Upper lobe of left lung (tissue), 6 donors: ENCODE measurements at regions not wholly inside any gene's neighbourhood (a gene's known extent, or its start where the extent isn't known, plus 50 kb on each side); places are given as distances from the start of the nearest gene placed in this dataset.

ENCODE experiments used
- ATAC-seq, 2 donors: fragments of 200-7000 bp; cut with Tn5 transposase; one replicate each; pipeline ENCODE4 v1.9.1; 2022; ENCODE audit warnings: mild to moderate bottlenecking in 2 of 2, moderate library complexity in 2 of 2; ENCODE audit not compliant: low FRiP score in 2 of 2
- DNase-seq, 2 donors: peaks; one replicate each; pipeline ENCODE4 v3.0.0-alpha.2; 2019 to 2020
- H3K27ac ChIP-seq, 4 donors: fragments of 200-600 bp; sonication (generic); one replicate each; pipeline ENCODE4 v1.5.1; 2016 to 2019
- H3K27me3 ChIP-seq, 4 donors: fragments of 200-600 bp; sonication (generic); one replicate each; pipeline ENCODE4 v1.5.1; 2017 to 2019
- H3K36me3 ChIP-seq, 4 donors: fragments of 200-600 bp; sonication (generic); one replicate each; pipeline ENCODE4 v1.5.1; 2016 to 2019
- H3K4me1 ChIP-seq, 4 donors: fragments of 200-600 bp; sonication (generic); one replicate each; pipeline ENCODE4 v1.5.1; 2018 to 2019
- H3K4me3 ChIP-seq, 4 donors: fragments of 200-600 bp; sonication (generic); one replicate each; pipeline ENCODE4 v1.5.1; 2017 to 2019; ENCODE audit warnings: mild to moderate bottlenecking in 2 of 4, moderate library complexity in 1 of 4
- H3K9me3 ChIP-seq, 4 donors: fragments of 200-600 bp; sonication (generic); one replicate each; pipeline ENCODE4 v1.5.1; 2018 to 2019
- EP300 ChIP-seq, 4 donors: sonication (generic); formaldehyde crosslinking; IDR thresholded peaks; one replicate each; pipeline ENCODE4 v1.5.1; 2017; ENCODE audit warnings: antibody characterized with exemption in 4 of 4, control low read depth in 2 of 4
- POLR2A ChIP-seq, 4 donors: fragments of 450-650 bp; IDR thresholded peaks; one replicate each; pipeline ENCODE4 v1.5.1; 2016 to 2017; ENCODE audit warnings: antibody characterized with exemption in 4 of 4, mild to moderate bottlenecking in 2 of 4
- POLR2AphosphoS5 ChIP-seq, 2 donors: sonication (generic); formaldehyde crosslinking; IDR thresholded peaks; one replicate each; pipeline ENCODE4 v1.5.1; 2017; ENCODE audit warnings: antibody characterized with exemption in 2 of 2
- WGBS, 2 donors: methylation state at CpG; one replicate each; pipeline ENCODE4 v1.1.5; 2017 to 2018; 5-methylcytosine and 5-hydroxymethylcytosine counted together
- TF ChIP-seq, protein P1 (sequence below), 6 experiments: fragments of 450-650 bp in 4 of 6; fragments of 200-600 bp in 2 of 6; sonication (generic) in 2 of 6; IDR thresholded peaks; one replicate each; pipeline ENCODE4 v1.5.1; 2016 to 2019; ENCODE audit warnings: antibody characterized with exemption in 6 of 6
- donor health status: DM: no; HTN: no; CAD: no; lungs with moderate emphysema.
- donor health status: DM: no; HTN: yes; CAD: no; lungs with severe emphysema.

- no peaks in the 10 kb centered on the region for H3K4me1 ChIP-seq
- H3K27me3 ChIP-seq, result no peaks in the 10 kb centered on the region
- no peak overlapping the region for H3K4me3 ChIP-seq
- TF ChIP-seq EP300 (IDR thresholded peaks at IDR 0.05), result no peak
- TF ChIP-seq, protein P1, sequence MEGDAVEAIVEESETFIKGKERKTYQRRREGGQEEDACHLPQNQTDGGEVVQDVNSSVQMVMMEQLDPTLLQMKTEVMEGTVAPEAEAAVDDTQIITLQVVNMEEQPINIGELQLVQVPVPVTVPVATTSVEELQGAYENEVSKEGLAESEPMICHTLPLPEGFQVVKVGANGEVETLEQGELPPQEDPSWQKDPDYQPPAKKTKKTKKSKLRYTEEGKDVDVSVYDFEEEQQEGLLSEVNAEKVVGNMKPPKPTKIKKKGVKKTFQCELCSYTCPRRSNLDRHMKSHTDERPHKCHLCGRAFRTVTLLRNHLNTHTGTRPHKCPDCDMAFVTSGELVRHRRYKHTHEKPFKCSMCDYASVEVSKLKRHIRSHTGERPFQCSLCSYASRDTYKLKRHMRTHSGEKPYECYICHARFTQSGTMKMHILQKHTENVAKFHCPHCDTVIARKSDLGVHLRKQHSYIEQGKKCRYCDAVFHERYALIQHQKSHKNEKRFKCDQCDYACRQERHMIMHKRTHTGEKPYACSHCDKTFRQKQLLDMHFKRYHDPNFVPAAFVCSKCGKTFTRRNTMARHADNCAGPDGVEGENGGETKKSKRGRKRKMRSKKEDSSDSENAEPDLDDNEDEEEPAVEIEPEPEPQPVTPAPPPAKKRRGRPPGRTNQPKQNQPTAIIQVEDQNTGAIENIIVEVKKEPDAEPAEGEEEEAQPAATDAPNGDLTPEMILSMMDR (IDR thresholded peaks at IDR 0.05), result no peak
- 60% methylated on average over 3 of the region's 3 CpGs for WGBS, 2 donors
- no peak for DNase-seq
- H3K9me3 ChIP-seq, result peaks cover 0 to 3% (median 0%) of the 10 kb centered on the region in 4 donors
- no peaks in the 10 kb centered on the region for H3K36me3 ChIP-seq
- no peak for ATAC-seq
- no peak overlapping the region for H3K27ac ChIP-seq
Measured at GRCh38 chr6:139951172-139951571, 576.7 kb upstream of the CITED2 start.

DNA sequence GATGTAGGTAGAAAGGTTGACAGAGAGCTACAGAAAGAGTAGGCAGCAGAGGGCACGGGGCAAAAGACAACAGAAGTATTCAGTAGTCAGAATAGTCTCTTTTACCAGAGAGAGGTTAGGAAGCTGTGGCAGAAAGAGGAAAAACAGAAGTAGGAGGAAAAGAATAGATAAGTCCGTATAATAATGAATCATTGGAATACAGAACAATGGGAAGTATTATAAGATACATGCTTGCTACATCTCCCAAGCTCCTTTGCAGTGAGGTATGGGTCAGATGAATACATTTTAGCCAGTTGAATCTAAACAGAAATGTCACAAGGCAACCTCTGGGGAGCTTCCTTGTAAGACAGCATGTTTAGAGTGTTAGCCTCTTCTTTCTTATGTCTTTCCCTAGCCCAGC is 570.5 kb upstream of the CITED2 start:
- Histone ChIP-seq H3K9me3 (no peaks in the 10 kb centered on the region), H3K27ac (no peak overlapping the region), H3K4me1 (peaks cover 0 to 4% (median 1%) of the 10 kb centered on the region in 4 donors), H3K4me3 (no peak overlapping the region), H3K27me3 (no peaks in the 10 kb centered on the region), H3K36me3 (no peaks in the 10 kb centered on the region)
- DNase-seq (no peak), ATAC-seq (no peak)
- 72 to 92% methylated on average over 2 of the region's 2 CpGs for WGBS, 2 donors
- no peak for TF ChIP-seq EP300 (IDR thresholded peaks at IDR 0.05)
- no peak for TF ChIP-seq POLR2AphosphoS5 (IDR thresholded peaks at IDR 0.05)
- no peak for TF ChIP-seq POLR2A (IDR thresholded peaks at IDR 0.05)
- TF ChIP-seq, protein P1 (IDR thresholded peaks at IDR 0.05), result no peak

GRCh38 chr6:139944131-139944530 is 569.7 kb upstream of the CITED2 start:
- Histone ChIP-seq H3K4me3 (no peak overlapping the region), H3K36me3 (no peaks in the 10 kb centered on the region), H3K9me3 (no peaks in the 10 kb centered on the region), H3K27me3 (no peaks in the 10 kb centered on the region), H3K27ac (no peak overlapping the region), H3K4me1 (peaks cover 0 to 4% (median 1%) of the 10 kb centered on the region in 4 donors)
- ATAC-seq (no peak), DNase-seq (no peak)
- TF ChIP-seq POLR2AphosphoS5 (IDR thresholded peaks at IDR 0.05) (no peak), EP300 (IDR thresholded peaks at IDR 0.05) (no peak), POLR2A (IDR thresholded peaks at IDR 0.05) (no peak)
- TF ChIP-seq, protein P1 (IDR thresholded peaks at IDR 0.05), result no peak
- 65 to 84% methylated on average over 3 of the region's 3 CpGs for WGBS, 2 donors

DNA sequence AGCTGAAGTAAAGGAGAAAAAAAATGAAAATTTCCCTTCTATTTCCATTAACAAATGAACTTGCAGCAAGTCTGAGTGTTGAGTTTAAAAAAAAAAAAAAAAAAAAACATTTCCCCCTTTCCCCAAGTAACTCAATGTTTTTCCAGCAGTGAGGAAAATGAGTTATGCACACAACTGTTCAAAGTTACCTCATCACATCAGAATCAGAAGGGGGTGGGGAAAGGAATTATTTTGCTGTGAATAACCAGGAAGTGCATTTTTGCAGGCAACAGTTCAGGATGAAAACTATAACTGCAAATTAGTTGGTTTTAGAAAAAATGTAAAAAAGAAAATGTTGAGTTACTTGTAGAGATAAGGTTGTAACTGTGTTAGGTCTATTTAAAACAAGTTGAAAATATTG is 568.9 kb upstream of the CITED2 start:
- no peak for DNase-seq
- Histone ChIP-seq H3K9me3 (no peaks in the 10 kb centered on the region), H3K27me3 (no peaks in the 10 kb centered on the region), H3K4me1 (peaks cover 0 to 4% (median 1%) of the 10 kb centered on the region in 4 donors), H3K36me3 (no peaks in the 10 kb centered on the region), H3K27ac (no peak overlapping the region), H3K4me3 (no peak overlapping the region)
- TF ChIP-seq POLR2A (IDR thresholded peaks at IDR 0.05), result no peak
- TF ChIP-seq, protein P1 (IDR thresholded peaks at IDR 0.05), result no peak
- no peak for TF ChIP-seq EP300 (IDR thresholded peaks at IDR 0.05)
- TF ChIP-seq POLR2AphosphoS5 (IDR thresholded peaks at IDR 0.05), result no peak
- peak in 1 of 2 donors; percentile 72 for ATAC-seq

- 74 to 79% methylated on average over 5 of the region's 5 CpGs for WGBS, 2 donors
- TF ChIP-seq, protein P1 (IDR thresholded peaks at IDR 0.05), result no peak
- no peak for TF ChIP-seq POLR2AphosphoS5 (IDR thresholded peaks at IDR 0.05)
- no peak for TF ChIP-seq EP300 (IDR thresholded peaks at IDR 0.05)
- no peak for TF ChIP-seq POLR2A (IDR thresholded peaks at IDR 0.05)
- Histone ChIP-seq H3K27me3 (no peaks in the 10 kb centered on the region), H3K36me3 (no peaks in the 10 kb centered on the region), H3K4me3 (no peak overlapping the region), H3K27ac (peak overlapping the region in 1 of 4 donors; percentile 10), H3K4me1 (peaks cover 0 to 4% (median 1%) of the 10 kb centered on the region in 4 donors), H3K9me3 (no peaks in the 10 kb centered on the region)
- ATAC-seq (no peak), DNase-seq (no peak)
Measured at GRCh38 chr6:139942331-139942730, 567.9 kb upstream of the CITED2 start.
